Glomerular visceral epithelial cell (primary cell): ENCODE measurements at regions not wholly inside any gene's neighbourhood (a gene's known extent, or its start where the extent isn't known, plus 50 kb on each side); places are given as distances from the start of the nearest gene placed in this dataset.

ENCODE experiments used
- DNase-seq: peaks from one replicate; pipeline ENCODE4 v3.0.0-alpha.2; 2016; ENCODE audit errors: extremely low spot score

GRCh38 chr10:90588222-90588621 is 269.6 kb downstream of the HTR7 start:
- DNase-seq = no peak

DNA sequence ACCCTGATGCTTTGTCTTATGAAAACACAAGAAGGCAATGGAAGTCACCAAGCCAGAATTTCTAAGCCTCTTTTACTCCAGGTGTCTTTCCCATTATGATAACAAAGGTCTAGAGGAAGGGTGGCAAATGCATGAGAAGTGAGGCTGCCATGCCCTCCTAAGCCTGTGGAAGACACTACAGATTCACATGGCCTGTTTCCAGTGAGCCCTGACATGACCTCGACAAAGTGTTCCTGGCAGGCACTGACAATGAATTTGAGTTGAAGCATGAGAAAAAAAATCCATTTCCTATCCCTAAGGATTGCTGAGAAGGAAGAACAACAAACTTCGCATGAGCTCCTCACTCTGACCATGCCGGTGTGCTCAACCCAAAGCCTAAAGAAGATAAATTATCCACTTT is 268.0 kb downstream of the HTR7 start:
- DNase-seq = no peak

GRCh38 chr10:90591629-90592028 is 266.2 kb downstream of the HTR7 start:
- no peak for DNase-seq

DNA sequence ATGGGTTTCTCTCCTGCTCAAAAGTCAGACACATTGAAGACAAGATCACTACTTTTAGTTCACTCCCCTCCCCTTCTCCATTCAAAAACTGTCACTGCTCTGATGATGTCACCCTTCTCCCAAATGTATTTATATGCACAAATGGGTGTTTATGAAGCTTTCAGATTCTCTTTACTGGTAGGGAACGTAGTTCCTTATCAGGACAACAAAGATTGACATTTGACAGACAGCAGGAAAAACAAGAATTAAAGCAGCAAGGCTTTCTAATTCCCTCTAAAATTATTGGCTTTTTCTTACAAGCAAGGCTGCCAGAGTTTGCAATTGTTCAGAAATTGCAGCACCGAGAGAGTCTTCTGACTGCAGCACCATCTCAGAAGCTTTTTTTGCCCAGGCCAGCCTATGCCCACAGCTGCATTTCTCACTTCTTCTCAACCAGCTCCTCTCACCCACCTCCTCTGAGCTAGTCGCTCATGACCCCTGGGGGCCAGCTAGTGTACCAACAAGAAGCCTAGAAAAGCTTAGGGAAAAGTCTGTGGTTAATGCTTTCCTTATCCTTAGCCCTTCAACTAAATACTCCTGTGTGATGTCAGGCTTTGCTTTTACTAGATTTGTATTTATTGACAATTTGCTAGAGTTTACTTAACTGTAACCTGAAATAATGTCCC is 265.1 kb downstream of the HTR7 start:
- DNase-seq = peak; percentile 50

GRCh38 chr10:90598513-90598912 is 259.3 kb downstream of the HTR7 start:
- DNase-seq = no peak

- DNase-seq = peak; percentile 69
These were observed 254.8 kb downstream of the HTR7 start for GRCh38 chr10:90602862-90603610.

DNA sequence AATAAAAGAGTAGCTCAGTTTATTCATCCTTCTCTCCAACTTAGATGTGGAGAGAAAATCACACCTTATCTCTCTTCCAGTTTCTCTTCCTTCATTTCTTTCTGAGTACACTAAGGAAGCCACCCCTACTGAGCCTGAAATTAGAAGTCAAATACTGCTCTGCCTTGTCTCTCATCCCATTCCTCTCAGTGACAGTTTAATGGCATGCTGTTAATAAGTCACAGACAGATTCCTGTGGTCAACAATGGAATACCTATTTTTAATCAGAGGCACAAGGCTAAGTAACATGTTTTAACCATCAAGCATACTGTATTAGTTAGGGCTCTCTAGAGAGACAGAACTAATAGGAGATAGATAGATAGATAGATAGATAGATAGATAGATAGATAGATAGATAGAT is 253.2 kb downstream of the HTR7 start:
- DNase-seq = peak; percentile 57

- no peak for DNase-seq
These were observed 252.3 kb downstream of the HTR7 start for GRCh38 chr10:90605506-90605905.

- no peak for DNase-seq
These were observed 245.6 kb downstream of the HTR7 start for GRCh38 chr10:90612276-90612675.

DNA sequence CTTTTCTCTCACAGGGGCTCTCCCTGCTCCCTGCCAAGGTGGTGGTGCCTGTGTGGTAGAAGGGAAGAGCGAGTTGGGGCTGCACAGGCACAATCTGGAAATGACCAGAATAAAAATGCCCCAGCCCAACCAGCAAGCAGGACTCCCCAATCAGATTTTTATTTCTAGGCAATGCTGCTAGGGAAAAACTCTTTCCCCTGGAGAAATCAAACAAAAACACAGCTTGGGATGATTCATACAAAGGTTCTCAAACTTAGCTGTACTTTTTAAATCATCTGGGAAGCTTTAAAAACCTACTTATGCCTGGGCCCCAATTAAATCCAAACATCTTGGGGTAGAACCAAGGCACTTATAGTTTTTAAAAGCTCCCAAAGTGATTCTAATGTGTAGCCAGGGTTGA is 243.2 kb downstream of the HTR7 start:
- DNase-seq = no peak

GRCh38 chr10:90621577-90621976 is 236.3 kb downstream of the HTR7 start:
- DNase-seq = peak; percentile 3

DNA sequence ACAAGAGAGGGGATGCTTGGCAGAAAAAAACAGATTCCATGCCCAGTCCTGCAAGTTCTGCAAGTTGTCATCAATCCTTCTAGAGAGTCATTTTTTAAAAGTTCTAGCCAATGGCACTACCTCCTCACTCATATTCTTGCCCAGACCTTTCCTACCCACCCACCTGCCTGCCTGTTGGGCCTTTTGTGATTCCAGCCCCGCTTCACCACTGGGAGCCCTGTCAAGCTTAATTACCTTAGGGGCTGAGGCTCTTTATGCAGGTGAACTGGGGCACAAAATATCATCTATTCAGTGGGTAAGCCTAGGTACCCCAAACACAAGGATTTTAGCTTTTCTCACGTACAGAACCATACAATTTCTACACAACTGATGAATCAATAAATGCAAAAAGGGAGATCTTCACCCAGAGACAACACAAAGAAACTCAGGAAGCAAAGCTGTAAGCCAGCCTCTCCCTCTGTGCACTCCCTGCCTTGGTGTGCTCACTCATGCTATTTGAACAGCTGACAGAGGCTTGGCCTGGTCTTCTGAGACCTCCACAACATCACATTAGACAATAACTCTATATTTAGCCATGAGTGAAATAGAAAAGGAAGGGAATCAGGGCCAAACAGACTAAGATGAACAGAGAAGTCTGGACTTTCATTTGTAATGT is 222.6 kb downstream of the HTR7 start:
- DNase-seq = no peak

DNA sequence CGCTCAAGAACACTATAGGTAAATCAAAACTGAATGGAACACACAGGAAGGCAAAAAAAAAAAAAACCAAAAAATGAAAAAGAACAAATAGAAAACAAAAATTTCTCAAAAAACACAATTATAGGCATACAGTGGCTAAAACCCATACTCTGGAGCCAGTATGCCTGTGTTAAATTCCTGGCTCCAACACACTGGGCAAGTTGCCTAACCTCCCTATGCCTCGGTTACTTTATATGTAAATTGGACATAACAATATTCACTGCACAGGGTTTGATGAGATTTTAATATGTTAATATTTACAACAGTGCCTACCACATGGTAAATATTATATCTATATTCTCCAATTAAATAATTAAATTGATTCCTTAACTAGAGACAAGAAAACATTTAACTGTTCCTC is 217.1 kb downstream of the HTR7 start:
- DNase-seq = no peak

GRCh38 chr10:90641731-90642130 is 216.1 kb downstream of the HTR7 start:
- DNase-seq = no peak

GRCh38 chr10:90642136-90642535 is 215.7 kb downstream of the HTR7 start:
- no peak for DNase-seq

- DNase-seq = no peak
These were observed 215.2 kb downstream of the HTR7 start for GRCh38 chr10:90642650-90643049.

GRCh38 chr10:90644165-90644564 is 213.7 kb downstream of the HTR7 start:
- DNase-seq = no peak

DNA sequence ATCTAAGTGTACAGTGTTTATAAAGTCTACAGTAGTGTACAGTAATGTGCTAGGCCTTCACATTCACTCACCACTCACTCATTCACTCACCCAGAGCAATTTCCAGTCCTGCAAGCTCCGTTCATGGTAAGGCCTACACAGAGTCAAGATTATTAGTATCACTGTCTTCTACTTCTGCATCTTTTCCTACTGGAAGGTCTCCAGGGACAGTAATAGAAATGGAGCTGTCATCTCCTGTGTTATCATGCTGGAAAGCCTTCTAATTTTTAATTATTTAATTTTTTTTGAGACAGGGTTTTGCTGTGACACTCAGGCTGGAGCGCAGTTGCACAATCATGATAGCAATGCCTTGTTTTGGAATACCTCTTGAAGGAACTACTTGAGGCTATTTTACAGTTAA is 207.0 kb downstream of the HTR7 start:
- DNase-seq = no peak

DNA sequence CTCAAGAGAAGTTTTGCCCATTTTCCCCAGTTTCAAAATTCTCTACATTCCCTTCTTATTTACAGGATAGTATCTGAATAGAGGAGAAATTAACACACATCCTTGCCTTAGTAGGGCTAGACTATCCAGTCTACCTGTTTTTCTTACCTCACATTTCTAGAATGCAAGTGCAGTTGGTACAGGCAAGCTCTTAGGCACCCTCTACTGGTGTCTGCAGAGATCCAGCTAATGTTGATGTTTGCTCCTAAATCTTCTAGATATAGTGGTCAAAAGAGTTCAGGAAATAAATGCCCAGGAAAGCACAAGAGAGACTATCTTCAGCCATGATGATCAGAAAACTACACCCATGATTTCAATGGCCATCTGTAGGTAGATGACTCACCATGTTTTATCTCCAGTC is 205.3 kb downstream of the HTR7 start:
- peak; percentile 8 for DNase-seq

- peak; percentile 5 for DNase-seq
These were observed 199.0 kb downstream of the HTR7 start for GRCh38 chr10:90658791-90659190.

DNA sequence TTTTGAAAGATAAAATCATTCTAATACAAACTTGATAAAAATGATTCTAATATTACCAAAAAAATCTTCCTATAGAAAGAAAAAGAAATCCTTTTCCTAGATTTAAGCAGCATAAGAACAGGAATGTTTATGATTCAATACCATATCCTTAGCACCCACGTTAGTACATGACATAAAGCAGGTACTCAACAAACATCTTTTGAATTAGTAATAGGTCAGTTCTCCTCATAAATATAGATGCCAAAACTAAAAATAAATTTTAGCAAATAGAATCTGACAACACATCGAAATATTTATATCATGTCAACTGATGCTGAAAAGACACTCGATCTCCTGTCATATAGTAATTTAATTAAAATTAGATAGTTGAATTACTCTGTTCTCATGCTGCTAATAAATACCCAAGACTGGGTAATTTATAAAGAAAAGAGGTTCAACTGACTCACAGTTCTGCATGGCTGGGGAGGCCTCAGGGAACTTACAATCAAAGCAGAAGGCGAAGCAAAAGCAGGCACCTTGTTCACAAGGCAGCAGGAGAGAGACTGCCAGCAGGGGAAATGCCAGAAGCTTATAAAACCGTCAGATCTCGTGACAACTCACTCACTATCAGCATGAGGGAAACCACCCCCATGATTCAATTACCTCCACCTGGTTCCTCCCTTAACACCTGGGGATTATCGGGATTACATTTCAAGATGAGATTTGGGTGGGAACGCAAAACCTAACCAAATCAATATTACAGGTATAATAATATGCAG is 191.8 kb downstream of the HTR7 start:
- no peak for DNase-seq

- DNase-seq = no peak
These were observed 183.4 kb downstream of the HTR7 start for GRCh38 chr10:90674461-90674860.
